Amniotic stem cell (primary cell): ENCODE measurements at regions not wholly inside any gene's neighbourhood (a gene's known extent, or its start where the extent isn't known, plus 50 kb on each side); places are given as distances from the start of the nearest gene placed in this dataset.
"Not testable (repeated sequence)": the region's sequence is repeated elsewhere in the genome, so short reads cannot be mapped to it uniquely, and the experiment has no call there.

Experiments used
- DNase-seq: peaks from one replicate; lab custom pipeline; 2025; lab: John Stamatoyannopoulos, UW

DNA sequence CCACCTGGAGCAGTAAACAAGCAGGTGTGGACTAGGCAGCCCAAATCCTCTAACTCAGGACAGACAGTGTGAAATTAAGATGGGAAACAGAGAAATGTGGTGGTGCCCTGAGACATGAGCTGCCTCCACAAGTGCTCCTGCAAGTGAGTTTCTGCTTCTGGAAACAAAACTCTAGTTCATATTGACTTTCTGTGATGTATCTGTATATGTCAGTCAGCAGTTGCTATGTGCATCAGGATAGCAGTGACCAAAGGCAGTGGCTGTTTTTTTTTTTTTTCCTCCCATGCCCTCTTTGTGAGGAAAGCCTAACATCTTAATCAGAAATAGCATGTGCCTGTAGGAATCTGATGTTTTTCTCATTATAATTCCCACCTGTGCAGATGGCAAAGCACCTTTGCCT lies 318.4 kb upstream of the SEMA6A start:
- DNase-seq, result no peak

DNA sequence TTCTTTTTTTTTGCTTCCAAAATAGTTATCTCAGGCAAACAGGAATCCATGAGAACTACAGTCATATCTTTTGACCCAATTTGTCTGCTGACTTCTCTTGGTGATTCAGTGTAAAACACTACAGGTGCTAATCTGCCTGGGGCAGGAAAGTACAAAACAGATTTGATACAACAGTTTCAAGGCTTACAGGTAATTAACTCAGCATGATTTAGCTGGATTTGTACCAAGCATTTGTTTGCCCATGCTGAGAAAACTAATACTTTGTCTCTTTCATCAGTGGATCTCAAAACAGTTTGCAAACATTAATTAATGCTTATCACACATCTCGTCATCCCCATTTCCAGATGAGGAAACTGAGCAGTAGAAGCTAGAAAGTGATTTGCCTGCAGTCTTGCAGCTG lies 312.5 kb upstream of the SEMA6A start:
- DNase-seq, result no peak

DNA sequence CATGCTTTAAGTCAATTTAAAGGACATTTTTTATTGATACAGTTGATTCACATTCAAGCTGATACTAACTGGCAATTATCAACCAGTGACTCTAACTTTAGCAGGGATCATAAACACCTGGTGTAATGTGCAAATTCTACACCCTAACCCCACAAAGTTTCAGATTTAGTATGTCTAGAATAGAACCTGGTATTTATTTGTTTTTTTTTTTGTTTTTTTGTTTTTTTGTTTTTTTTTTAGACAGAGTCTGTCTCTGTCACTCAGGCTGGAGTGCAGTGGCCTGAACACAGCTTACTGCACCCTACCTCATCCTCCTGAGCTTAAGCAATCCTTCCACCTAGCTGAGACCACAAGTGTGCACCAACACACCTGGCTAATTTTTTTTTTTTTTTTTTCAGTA lies 311.2 kb upstream of the SEMA6A start:
- no peak for DNase-seq

DNA sequence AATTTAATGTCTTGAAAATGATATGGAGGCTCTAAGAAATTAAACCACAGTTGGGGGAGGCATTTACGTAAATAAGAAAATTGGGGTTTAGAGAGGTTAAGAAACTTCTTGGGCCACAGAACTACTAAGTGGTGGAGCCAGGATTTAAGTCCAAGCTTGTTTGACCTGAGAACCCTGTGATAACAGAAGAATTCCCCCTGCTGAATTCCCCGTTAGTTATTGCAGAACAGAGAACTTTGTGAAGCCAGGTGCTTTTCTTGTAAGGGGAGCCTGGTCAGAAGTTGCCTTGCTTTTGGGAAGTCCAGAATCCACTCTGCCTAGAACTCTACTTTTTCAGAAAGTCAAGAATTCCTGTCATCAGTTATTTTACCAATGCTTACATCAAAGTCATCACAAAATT lies 309.3 kb upstream of the SEMA6A start:
- no peak for DNase-seq

DNA sequence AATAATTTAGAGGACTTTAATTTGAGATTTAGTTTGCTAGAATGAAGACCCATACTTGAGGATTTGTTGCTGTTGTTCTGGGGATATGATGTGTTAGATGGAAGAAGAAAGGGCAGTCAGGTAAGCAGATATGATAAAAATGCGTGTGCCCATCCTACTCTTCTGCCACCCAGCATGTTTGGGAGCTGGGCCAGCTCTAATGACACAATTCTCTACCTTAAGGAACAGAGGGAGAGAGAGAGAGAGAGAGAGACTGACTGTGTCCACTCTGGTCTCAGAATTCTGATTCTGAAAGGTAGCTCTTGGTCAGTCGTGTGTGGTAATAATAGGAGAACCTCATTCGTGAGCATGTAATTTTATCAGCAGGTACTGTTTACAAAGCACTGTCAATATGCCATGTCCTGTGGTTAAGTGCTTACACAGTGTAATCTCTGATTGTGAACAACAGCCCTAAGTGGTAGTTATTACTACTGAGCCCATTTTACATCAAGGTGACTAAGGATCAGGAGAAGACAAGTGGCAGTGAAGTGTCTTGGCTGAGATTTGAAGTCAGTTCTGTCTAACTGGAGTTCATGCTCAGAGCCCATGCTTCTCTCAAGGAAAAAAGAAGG lies 307.4 kb upstream of the SEMA6A start:
- no peak for DNase-seq

DNA sequence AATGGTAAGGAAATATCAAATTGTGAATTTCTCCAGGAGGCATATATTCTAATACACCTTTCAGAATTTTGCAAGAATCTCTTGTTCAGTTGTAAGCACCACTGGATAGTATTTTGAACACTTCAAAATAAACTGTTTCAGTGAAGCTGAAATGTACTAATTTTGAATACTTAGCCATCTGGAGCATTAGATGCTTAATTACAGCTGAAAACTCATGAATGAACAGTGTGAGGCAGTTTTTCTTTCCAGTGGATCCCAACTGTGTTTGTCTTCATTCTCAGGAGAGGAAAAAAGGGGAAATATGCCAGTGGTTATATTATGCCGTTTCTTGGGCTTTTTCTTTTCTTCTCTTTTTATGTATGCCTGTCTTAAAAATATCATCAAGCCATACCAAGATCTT lies 306.0 kb upstream of the SEMA6A start:
- DNase-seq, result no peak

DNA sequence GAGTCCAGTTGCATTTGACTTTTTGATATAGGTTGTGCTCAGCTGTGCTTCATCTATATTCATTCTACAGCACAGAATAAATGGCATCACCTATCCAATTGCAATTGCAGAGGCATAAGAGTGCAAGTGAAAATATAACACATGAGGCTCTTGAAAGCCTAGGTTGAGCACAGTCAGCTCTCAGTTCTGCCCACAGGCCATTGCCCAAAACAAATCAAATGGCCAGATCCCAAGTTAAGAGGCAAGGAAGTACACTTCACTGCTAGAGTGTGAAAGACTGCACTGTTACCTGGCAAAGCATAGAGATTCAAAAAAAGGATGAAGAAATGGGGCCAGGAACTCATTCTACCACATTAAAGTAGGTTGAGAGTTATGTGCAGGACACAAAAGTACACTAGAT lies 305.5 kb upstream of the SEMA6A start:
- no peak for DNase-seq

DNA sequence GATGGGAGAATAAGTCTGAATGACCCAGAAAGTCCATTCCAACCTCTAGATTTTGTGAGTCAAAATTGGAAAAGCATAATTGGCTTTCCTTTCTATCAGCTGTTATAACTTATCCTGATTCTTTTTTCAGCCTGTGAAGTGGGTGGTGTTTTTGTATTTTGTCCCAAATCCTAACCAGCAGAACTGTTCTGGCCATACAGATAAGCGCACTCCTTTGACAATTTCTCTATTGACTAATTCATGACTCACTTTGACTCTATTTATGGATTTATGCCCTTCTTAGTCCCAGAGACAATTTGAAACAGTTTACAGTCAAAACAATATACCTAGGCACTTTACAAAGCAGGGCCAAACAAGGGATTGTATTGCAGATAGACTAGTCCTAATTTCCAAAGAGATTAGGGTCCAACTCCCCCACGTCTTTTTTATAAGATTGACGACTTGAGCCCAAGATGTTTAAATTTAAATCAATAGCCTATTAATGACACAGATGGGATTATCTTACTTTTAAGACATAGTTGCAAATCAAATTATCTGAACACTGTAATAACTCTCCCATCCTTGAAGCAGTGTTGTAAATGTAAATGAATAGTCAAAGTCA lies 301.7 kb upstream of the SEMA6A start:
- DNase-seq, result no peak

DNA sequence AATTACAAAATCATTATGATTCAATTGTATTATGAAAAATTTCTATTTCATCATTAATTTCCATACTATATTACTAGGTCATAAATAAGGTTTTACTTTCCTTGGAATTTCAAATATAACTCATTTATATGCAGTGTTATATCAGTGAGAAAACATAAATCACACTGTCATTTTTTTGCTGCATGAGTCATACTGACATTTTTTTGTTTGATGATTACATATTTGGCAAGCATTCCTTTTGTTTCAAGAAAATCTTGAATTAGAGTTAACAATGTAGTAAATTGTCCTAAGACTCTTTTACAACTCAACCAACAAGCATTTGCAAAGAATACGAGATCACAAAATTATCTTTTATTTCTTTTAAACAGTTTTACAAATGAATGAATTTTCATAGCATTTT lies 298.4 kb upstream of the SEMA6A start:
- no peak for DNase-seq

DNA sequence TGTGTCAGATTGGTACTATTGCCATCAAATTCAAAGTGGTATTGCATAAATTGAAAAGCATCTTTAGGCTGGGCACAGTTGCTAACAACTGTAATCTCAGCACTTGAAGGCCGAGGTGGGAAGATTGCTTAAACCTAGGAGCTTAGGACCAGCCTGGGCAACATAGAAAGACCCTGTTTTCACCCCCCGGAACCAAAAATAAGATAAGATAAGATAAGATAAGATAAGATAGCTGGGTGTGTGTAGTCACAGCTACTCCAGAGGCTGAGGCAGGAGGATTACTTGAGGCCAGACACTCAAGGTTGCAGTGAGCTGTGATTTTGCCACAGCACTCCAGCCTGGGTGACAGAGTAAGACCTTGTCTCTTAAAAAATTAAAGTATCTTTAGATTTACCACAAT lies 297.9 kb upstream of the SEMA6A start:
- no peak for DNase-seq

DNA sequence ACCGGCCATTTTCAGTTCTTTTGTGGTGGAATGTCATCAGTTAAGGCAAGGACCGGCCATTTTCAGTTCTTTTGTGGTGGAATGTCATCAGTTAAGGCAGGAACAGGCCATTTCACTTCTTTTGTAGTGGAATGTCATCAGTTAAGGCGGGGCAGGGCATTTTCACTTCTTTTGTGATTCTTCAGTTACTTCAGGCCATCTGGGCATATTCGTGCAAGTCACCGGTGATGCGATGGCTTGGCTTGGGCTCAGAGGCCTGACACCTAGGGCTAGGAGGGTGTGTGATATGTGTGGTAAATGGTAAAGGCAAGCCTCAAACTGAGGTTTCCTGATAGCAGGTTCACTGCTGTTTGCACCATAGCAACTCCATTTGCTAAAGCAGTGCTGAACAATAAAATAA lies 293.2 kb upstream of the SEMA6A start:
- not testable (repeated sequence) for DNase-seq

DNA sequence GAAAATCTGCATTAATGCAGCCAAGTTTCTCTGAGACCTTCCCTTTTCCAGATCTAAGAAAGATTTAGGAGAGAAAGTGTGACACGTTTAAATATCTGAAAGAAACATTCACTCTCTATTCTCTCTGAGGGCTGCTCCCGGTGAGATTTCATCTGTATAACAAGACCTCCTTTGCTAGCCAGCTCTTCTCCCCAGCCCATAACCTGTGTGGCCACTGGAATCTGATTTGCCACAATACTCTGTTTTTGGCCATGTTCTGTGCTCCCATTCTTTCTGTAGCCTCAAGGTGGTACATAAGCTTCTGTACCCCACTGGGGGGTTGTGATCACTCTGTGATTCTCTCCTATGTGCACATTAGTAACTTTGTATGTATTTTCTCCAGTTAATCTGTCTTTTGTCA lies 291.0 kb upstream of the SEMA6A start:
- no peak for DNase-seq

DNA sequence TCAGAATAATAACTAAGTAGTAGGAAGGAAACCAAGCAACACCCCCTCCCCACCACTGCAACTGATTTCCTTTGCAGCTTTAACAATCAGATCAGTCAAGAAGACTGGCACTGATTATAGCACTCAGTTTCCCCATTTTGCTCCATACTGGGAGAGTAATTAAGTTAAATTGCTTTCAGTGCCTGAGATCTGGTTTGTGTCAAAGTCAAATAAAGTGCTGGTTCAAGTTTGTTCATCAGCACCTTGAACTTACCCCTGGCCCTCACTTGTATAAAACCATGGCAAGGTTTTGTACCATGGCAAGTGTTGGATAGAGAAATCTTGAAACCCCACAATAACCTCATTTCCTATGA lies 290.2 kb upstream of the SEMA6A start:
- DNase-seq, result no peak

DNA sequence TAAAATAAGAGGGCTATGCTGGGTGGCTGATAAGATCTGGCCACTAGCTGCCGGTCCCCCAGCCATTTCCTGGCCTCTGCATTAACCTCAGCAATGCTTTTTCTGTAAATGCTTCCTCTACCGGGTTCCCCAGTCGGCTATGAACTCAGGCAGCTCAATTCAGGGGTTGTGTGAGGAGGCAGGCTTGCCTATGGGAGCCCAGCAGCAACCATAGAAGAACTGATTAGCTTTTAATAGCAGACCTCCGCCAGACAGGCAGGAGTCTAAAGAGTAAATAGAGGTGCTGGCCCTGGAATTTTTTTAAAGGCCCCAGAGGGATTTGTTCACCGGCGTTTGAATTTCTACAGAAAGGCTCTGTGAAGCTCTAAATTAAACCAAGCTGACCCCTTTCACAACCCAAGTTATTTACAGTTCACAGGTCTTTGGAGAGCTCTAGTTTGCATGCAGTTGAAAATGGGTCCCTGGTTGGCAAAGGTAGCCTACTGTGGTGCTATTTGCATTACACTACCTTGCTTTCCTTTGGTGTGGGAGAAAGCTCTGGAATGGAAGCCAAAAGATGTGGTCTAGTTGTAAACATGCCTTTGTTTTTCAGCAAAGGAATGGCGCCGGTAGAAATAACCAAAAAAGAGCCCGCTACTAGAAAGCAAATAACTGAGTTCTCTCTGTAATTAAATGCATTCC lies 289.7 kb upstream of the SEMA6A start:
- no peak for DNase-seq

DNA sequence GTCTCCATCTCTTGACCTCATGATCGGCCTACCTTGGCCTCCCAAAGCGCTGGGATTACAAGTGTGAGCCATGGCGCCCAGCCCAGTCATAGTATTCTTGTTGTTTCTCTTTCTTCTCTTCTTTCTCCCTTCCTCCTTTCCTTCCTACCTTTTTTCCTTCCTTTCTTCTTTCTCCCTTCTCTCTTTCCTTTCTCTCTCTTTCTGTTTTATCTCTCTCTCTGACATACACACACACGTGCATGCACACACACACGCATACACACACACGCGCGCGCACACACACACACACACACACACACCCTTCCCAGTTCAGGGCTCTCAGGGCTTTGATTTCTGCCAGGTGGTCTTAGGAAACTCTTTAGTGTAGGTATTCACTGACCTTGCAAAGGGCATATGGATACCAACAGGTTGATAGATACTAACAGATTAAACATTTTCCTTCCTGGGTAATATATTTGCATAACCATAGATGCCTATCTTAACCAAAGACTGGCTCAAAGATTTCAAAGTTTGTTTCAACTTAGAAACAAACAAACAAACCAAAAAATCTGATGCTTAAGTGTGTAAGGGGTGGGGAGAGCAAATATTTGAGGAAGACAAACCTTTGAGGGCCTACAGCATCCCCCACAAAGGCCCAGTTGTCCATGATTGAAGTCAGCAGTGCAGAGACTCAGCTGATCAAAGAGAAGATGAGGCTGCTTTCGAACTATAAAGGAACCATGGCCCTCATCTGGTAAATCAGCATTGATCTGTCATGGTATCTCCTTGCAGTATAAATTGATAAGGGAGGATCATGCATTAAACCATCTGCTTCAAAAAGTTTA lies 288.2 kb upstream of the SEMA6A start:
- DNase-seq, result no peak

DNA sequence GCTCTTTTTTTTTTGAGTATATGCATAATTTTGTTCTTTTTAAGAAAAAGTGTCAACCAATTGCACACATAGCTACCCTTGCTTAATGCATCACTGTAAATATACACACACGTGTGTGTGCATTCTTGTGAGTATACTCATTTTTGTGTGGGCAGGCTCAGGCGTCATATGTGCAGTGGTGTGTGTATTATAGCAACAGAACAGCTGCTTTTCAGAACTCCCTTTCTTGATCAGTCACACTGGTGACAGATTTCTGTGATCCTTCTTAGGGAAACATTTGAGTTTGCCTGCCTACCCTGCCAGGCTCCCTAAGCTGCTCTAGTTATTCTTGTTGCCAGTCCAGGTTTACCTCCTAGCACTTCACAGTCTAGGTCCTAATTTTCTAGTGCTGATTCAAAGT lies 287.0 kb upstream of the SEMA6A start:
- no peak for DNase-seq

DNA sequence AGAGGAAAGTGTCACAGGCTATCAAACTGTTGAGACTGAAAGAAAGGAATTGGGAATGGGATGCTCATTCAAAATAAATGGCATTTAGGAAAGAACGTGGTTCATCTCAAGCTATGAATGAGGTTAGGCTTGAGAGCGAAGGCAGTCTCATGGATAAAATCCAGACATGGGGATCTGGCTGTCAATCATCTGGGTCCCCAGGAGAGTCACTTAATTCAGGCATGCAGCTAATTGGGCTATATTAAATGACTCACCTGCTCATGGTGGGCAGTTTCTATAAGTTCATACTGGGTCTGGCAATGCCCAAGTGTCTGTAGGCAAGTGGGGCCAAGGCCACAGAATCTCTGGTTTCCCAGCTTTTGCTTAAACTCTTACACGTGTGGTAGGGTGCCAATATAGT lies 286.5 kb upstream of the SEMA6A start:
- no peak for DNase-seq

DNA sequence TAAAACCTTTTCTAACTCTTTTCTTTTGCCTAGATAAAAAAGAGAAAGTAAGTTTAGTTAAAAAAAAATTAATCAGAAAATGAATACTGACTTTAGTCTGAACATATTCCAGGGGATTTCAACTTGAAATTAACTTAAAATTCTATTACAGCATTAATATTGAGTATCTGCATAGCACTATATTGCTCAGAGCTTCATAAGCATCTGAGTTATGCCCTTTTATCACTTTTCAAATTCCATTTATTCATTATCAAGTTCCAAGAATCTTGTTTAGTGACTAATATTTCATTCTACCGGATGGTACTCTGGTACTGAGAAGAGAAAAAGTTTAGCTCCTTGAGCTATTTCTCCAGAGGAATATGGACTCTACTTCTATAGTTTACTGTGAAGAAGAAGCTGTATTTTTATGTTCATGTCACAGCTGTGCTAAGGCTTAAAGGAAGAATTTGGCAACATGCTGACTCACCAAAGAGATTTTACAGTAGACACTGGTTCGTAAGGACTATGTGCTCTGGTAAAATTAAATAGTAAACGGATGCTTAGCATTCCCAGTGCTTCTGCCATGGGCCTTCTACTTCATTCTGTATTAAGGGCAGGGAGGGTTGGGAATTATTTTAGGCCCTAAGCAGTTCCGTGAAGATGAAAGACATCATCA lies 285.2 kb upstream of the SEMA6A start:
- no peak for DNase-seq

DNA sequence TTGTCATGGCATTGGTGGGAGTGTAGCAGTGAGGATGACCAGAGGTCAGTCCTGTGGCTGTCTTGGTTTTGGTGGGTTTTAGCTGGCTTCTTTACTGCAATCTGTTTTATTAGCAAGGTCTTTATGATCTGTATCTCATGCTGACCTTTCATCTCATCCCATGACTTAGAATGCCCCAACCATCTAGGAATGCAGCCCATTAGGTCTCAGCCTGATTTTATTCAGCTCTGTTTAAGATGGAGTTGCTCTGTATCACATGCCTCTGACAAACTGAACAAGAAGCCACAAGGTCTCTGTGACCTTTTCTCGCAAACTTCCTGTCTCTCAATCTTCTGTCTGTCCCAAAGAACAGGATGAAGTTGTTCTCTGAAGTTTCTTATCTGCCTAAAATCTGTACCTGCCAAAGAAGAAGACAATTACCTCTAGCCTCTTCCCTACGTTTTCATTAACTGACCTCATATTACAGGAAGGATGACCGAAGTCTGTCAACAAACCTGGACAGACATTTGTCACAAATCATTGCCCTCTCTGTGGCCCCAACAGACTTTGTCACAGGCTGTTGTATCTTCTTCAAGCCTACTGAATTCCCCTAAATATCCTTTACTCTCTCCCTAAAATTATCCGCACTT lies 284.2 kb upstream of the SEMA6A start:
- no peak for DNase-seq

DNA sequence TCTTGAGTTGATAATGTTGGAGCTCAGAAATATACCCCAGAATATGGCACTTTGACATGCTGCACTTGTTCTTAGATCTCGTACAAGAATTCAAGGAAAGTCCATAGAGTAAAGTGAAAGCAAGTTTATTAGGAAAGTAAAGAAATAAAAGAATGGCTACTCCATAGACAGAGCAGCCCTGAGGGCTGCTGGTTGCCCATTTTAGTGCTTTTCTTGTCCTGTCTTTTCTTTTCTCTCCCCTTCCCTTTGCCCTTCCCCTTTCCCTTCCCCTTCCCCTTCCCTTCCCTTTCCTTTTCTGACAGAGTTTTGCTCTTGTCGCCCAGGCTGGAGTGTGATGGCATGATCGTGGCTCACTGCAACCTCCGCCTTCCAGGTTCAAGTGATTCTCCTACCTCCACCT lies 283.4 kb upstream of the SEMA6A start:
- not testable (repeated sequence) for DNase-seq

DNA sequence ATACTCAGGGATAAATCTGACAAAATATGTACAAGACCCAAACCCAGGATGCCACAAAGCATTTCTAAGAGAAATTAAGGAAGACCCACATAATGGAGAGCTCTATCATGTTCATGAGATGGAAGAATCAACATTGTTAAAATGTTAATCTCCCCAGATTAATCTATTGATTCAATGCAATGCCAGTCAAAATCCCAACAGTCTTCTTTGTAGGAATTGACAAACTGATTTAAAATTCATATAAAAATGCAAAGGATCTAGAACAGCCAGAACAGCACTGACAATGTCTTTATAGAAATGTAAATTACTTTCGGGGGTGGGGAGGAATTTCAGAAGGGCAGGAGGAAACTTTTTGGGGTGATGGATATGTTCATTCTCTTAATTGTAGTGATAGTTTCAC lies 281.6 kb upstream of the SEMA6A start:
- no peak for DNase-seq

DNA sequence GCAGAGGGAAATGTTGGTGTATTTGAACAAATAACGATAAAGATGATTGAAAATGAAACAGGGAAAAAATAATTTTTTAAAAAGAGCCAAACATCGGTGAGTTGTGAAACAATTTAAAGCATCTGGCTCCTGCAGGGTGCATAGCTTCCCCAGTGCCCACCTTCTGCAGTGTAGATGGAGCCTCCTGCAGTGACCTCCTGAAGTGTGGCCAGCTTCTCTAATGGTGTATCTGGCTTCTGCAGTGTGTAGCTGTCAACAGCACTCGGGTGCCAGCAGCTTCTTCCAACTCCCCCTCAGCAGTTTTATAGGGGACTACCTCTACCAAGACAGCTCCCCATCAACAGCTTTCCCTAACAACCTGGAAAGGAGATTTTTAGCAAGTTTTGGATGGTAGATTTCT lies 279.4 kb upstream of the SEMA6A start:
- no peak for DNase-seq
